ENCODE measurements at regions not wholly inside any gene's neighbourhood (a gene's known extent, or its start where the extent isn't known, plus 50 kb on each side); places are given as distances from the start of the nearest gene placed in this dataset.

- no peak for TF ChIP-seq CTCF (IDR thresholded peaks at IDR 0.05)
- TF ChIP-seq POLR2AphosphoS5 (IDR thresholded peaks at IDR 0.05) = no peak
- no peak for TF ChIP-seq EP300 (IDR thresholded peaks at IDR 0.05)
Observed at GRCh38 chr6:156713548-156713947, 63.6 kb upstream of the ARID1B start.

All from sigmoid colon (tissue), 4 donors.